ENCODE measurements at regions not wholly inside any gene's neighbourhood (a gene's known extent, or its start where the extent isn't known, plus 50 kb on each side); places are given as distances from the start of the nearest gene placed in this dataset.

GRCh38 chr6:92188016-92188415 lies 1231.3 kb downstream of the EPHA7 start:
- H3K4me3 ChIP-seq (ENCODE audit: low read depth, low read length), result no peak overlapping the region
- DNase-seq (ENCODE audit: low read depth), result no peak
- TF ChIP-seq CTCF (IDR thresholded peaks at IDR 0.05; ENCODE audit: control insufficient read depth, extremely low read depth, insufficient read depth), result no peak

- no peak for TF ChIP-seq CTCF (IDR thresholded peaks at IDR 0.05; ENCODE audit: control insufficient read depth, extremely low read depth, insufficient read depth)
- DNase-seq (ENCODE audit: low read depth), result no peak
- no peak overlapping the region for H3K4me3 ChIP-seq (ENCODE audit: low read depth, low read length)
These were observed 1234.4 kb downstream of the EPHA7 start for GRCh38 chr6:92184933-92185332.

GRCh38 chr6:92181347-92181746 lies 1238.0 kb downstream of the EPHA7 start:
- no peak for DNase-seq (ENCODE audit: low read depth)
- TF ChIP-seq CTCF (IDR thresholded peaks at IDR 0.05; ENCODE audit: control insufficient read depth, extremely low read depth, insufficient read depth), result no peak
- H3K4me3 ChIP-seq (ENCODE audit: low read depth, low read length), result no peak overlapping the region

GRCh38 chr6:92180090-92180489 lies 1239.3 kb downstream of the EPHA7 start:
- no peak for TF ChIP-seq CTCF (IDR thresholded peaks at IDR 0.05; ENCODE audit: control insufficient read depth, extremely low read depth, insufficient read depth)
- no peak for DNase-seq (ENCODE audit: low read depth)
- H3K4me3 ChIP-seq (ENCODE audit: low read depth, low read length), result no peak overlapping the region

- DNase-seq (ENCODE audit: low read depth), result no peak
- TF ChIP-seq CTCF (IDR thresholded peaks at IDR 0.05; ENCODE audit: control insufficient read depth, extremely low read depth, insufficient read depth), result no peak
These were observed 1242.7 kb downstream of the EPHA7 start for GRCh38 chr6:92176666-92177065.

GRCh38 chr6:92174398-92175073 lies 1244.8 kb downstream of the EPHA7 start:
- H3K4me3 ChIP-seq (ENCODE audit: low read depth, low read length), result no peak overlapping the region
- no peak for DNase-seq (ENCODE audit: low read depth)
- TF ChIP-seq CTCF (IDR thresholded peaks at IDR 0.05; ENCODE audit: control insufficient read depth, extremely low read depth, insufficient read depth), result no peak

More at GRCh38 chr6:92176666-92177065, 1242.7 kb downstream of the EPHA7 start:
- H3K4me3 ChIP-seq (ENCODE audit: low read depth, low read length), result no peak overlapping the region

GRCh38 chr6:92169506-92169905 lies 1249.9 kb downstream of the EPHA7 start:
- no peak overlapping the region for H3K4me3 ChIP-seq (ENCODE audit: low read depth, low read length)
- no peak for TF ChIP-seq CTCF (IDR thresholded peaks at IDR 0.05; ENCODE audit: control insufficient read depth, extremely low read depth, insufficient read depth)
- no peak for DNase-seq (ENCODE audit: low read depth)
